ENCODE measurements at regions not wholly inside any gene's neighbourhood (a gene's known extent, or its start where the extent isn't known, plus 50 kb on each side); places are given as distances from the start of the nearest gene placed in this dataset.

DNA sequence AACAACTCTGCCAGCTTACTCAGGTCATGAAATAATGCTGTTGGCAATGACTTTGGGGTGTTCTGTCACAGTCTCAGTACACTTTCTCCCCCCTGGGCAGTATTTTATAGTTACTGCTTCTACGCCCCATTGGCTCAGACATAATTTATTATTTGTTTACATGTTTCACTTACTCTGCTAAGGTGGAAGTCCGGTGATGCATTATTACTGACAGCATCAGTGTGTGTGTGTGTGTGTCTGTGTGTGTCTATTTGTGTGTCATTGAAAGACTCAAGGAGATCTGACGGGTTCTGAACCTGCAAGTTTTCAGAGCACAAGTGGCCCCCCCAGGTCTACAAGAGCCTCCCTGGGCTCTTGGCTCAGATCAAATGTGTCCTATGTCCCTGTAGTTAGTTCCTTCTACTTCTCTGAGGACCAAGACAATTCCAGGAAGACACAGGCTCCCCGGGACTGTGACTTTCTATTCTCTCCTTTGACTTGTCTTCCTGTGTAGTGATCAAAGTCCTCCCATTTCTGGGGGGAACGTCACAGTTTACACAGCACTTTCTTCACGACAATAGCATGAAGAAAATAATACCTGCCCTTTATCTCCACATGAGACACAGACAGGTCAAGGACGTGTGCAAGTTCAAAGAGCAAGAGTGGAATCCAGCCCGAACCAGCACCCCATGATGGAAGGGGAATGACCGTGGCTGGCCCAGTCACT, 283.7 kb upstream of the GATB start:
- ChIA-PET POLR2A (no interaction called here), CTCF (no interaction called here)
- TF ChIP-seq, protein P1, sequence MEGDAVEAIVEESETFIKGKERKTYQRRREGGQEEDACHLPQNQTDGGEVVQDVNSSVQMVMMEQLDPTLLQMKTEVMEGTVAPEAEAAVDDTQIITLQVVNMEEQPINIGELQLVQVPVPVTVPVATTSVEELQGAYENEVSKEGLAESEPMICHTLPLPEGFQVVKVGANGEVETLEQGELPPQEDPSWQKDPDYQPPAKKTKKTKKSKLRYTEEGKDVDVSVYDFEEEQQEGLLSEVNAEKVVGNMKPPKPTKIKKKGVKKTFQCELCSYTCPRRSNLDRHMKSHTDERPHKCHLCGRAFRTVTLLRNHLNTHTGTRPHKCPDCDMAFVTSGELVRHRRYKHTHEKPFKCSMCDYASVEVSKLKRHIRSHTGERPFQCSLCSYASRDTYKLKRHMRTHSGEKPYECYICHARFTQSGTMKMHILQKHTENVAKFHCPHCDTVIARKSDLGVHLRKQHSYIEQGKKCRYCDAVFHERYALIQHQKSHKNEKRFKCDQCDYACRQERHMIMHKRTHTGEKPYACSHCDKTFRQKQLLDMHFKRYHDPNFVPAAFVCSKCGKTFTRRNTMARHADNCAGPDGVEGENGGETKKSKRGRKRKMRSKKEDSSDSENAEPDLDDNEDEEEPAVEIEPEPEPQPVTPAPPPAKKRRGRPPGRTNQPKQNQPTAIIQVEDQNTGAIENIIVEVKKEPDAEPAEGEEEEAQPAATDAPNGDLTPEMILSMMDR (IDR thresholded peaks at IDR 0.05; ENCODE audit: insufficient read depth, low read length, missing control alignments): no peak
- DNase-seq (ENCODE audit: low read depth, low spot score): no peak
- H3K4me3 ChIP-seq (ENCODE audit: low read depth, low read length): no peak overlapping the region

DNA sequence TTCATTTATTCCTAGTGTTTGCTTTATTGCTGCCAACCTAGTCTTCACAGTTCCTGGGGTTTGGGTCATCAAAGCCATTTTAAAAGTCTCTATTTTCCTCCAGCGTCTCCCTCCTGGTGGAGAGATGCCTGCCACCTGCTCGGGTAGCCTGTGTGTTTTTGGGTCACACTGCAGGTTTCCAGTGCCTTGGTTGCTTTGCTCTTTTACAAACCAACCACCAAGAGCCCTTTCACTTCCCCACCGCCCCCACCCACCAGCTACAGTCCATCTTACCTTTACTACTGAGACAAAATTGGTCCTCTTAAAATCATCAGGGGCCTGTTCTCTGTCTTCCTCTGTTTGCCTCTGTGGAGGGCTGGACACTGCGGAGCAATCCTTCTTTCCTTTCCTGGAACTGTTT, 280.5 kb upstream of the GATB start:
- CTCF ChIA-PET: interaction anchor here (1.0 kb wide), 1 partner anchor 23 kb away, joined by 3 read pairs; no protein-coding TSS in a partner anchor
- TF ChIP-seq, protein P1 (IDR thresholded peaks at IDR 0.05; ENCODE audit: insufficient read depth, low read length, missing control alignments): no peak
- POLR2A ChIA-PET: no interaction called here

DNA sequence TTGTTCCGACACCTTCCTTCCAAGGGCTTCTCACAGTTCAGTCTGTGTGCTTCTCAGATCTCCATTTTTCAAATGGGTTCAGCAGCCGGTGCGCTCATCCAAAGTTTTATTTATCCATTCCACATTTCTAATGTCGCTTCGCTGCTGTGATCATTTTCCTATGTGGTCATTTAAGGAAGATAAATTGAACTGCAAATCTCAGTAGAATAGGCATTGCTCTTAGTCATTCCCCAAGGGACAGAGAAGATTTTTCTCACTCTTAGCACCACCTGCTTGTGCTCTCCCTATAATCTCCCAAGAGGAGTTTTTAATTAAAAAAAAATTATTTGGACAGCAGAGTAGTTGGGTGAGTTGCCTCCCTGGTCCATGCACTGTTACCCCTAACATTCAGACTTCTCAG, 278.9 kb upstream of the GATB start:
- ChIA-PET CTCF (interaction anchor here (0.8 kb wide), 1 partner anchor 9 kb away, joined by 3 read pairs; no protein-coding TSS in a partner anchor), POLR2A (no interaction called here)
- TF ChIP-seq, protein P1 (IDR thresholded peaks at IDR 0.05; ENCODE audit: insufficient read depth, low read length, missing control alignments): no peak
- no peak overlapping the region for H3K4me3 ChIP-seq (ENCODE audit: low read depth, low read length)
- DNase-seq (ENCODE audit: low read depth, low spot score): no peak

More for the DNA sequence above, 280.5 kb upstream of the GATB start:
- no peak for DNase-seq (ENCODE audit: low read depth, low spot score)
- H3K4me3 ChIP-seq (ENCODE audit: low read depth, low read length): no peak overlapping the region

DNA sequence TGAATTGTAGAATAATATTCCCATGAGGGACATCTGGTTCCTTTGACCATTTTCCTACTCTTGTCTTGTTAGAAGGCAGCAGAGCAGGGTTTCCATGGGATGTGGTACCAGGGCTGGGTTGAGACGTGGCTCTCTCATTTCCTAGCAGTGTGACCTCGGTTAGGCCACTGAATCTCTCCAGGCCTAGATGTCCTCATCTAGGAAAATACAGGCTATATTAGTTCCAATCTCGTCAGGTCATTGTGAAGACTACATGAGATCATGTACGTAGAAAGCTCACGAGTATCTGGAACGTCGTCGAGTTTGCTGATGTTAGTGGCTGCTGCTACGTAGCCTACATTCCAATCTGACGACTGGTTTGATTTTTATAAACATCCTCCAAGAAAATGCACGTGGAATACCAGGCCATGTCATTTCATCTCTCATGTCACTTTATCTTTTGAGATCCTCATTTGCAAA, 278.2 kb upstream of the GATB start:
- no peak overlapping the region for H3K4me3 ChIP-seq (ENCODE audit: low read depth, low read length)
- CTCF ChIA-PET: no interaction called here
- no peak for DNase-seq (ENCODE audit: low read depth, low spot score)
- TF ChIP-seq, protein P1 (IDR thresholded peaks at IDR 0.05; ENCODE audit: insufficient read depth, low read length, missing control alignments): no peak
- POLR2A ChIA-PET: no interaction called here

DNA sequence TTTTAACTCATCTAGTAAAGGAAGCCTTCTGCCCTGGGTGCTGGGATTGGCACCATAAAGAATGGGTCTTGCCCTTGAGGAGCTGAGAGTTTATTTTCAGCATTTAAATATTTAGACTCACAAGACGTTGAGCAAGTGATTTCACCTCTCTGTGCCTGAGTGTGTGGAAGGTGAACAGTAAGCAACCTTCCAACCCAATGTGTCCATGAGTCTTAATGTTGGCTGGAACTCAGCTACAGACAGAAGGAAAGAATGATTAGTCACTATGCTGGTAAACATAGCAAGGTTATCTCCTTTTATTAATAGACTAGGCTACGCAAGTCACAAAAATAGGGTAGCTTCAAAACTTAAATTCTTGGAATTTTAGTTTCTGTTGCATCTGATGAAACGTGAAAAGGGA, 277.4 kb upstream of the GATB start:
- H3K4me3 ChIP-seq (ENCODE audit: low read depth, low read length): no peak overlapping the region
- ChIA-PET POLR2A (no interaction called here), CTCF (interaction anchor here (0.8 kb wide), 1 partner anchor 10 kb away, joined by 3 read pairs; no protein-coding TSS in a partner anchor)
- TF ChIP-seq, protein P1 (IDR thresholded peaks at IDR 0.05; ENCODE audit: insufficient read depth, low read length, missing control alignments): no peak
- DNase-seq (ENCODE audit: low read depth, low spot score): no peak

DNA sequence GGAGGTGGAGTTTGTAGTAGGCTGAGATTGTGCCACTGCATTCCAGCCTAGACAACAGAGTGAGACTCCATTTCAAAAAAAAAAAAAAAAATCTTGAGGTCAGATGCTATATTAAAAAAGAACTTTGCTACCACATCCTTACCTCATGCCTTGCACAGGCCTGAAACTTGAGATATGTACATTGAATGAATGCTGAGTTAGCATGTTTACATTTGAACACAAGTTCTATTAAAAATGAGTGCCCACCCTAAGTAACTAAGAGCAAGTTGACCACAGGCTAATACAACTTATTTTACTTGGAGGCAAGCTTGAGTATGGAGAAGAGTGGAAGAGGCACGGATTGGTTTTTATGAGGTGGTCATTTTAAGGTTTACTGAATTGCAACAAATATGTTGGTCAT, 276.6 kb upstream of the GATB start:
- ChIA-PET CTCF (interaction anchor here (0.7 kb wide), 1 partner anchor 103 kb away, joined by 3 read pairs; no protein-coding TSS in a partner anchor), POLR2A (no interaction called here)
- no peak overlapping the region for H3K4me3 ChIP-seq (ENCODE audit: low read depth, low read length)
- no peak for DNase-seq (ENCODE audit: low read depth, low spot score)
- TF ChIP-seq, protein P1 (IDR thresholded peaks at IDR 0.05; ENCODE audit: insufficient read depth, low read length, missing control alignments): no peak
